Fibroblast of lung (primary cell): ENCODE measurements at regions not wholly inside any gene's neighbourhood (a gene's known extent, or its start where the extent isn't known, plus 50 kb on each side); places are given as distances from the start of the nearest gene placed in this dataset.

Experiments used
- DNase-seq, 2 donors: peaks; one replicate each; pipeline versions ENCODE4 v3.0.0 to v3.0.0-alpha.2; 2010; ENCODE audit warnings: low read depth in 2 of 2
- H2AFZ ChIP-seq: 2 replicates; pipeline ENCODE4 v1.5.1; 2012; ENCODE audit warnings: low read length, control low read depth, inconsistent platforms
- H3K27ac ChIP-seq: 2 replicates; pipeline ENCODE4 v1.5.1; 2011; ENCODE audit warnings: low read length, control low read depth; ENCODE audit not compliant: insufficient read depth
- H3K27me3 ChIP-seq: 2 replicates; pipeline ENCODE4 v1.5.1; 2011; ENCODE audit warnings: mild to moderate bottlenecking, low read length; ENCODE audit not compliant: control insufficient read depth, insufficient read depth
- H3K36me3 ChIP-seq: 2 replicates; pipeline ENCODE4 v1.5.1; 2011; ENCODE audit warnings: low read length; ENCODE audit not compliant: control insufficient read depth, insufficient read depth
- H3K4me1 ChIP-seq: 2 replicates; pipeline ENCODE4 v1.5.1; 2011; ENCODE audit warnings: low read length; ENCODE audit not compliant: control insufficient read depth, insufficient read depth; ENCODE audit errors: extremely low read depth
- H3K4me2 ChIP-seq: 2 replicates; pipeline ENCODE4 v1.5.1; 2011; ENCODE audit warnings: low read length, control low read depth; ENCODE audit not compliant: insufficient read depth; ENCODE audit errors: extremely low read depth
- H3K4me3 ChIP-seq, 4 experiments: fragments of 200-600 bp in 1 of 4; sonication (generic) in 1 of 4; replicated peaks in 1 of 4; 2 replicates each; pipeline ENCODE4 v1.5.1; 2011 to 2016; ENCODE audit warnings: low read length in 4 of 4, low read depth in 3 of 4, mild to moderate bottlenecking in 3 of 4, control low read depth in 2 of 4, inconsistent platforms in 1 of 4, mixed read lengths in 1 of 4; ENCODE audit not compliant: insufficient read depth in 1 of 4; ENCODE audit errors: control extremely low read depth in 1 of 4
- H3K79me2 ChIP-seq: 2 replicates; pipeline ENCODE4 v1.5.1; 2012; ENCODE audit warnings: mild to moderate bottlenecking, low read length, inconsistent platforms; ENCODE audit not compliant: control insufficient read depth, insufficient read depth
- H3K9ac ChIP-seq: 2 replicates; pipeline ENCODE4 v1.5.1; 2011; ENCODE audit warnings: mild to moderate bottlenecking, low read length, control low read depth; ENCODE audit not compliant: insufficient read depth
- H3K9me3 ChIP-seq: 2 replicates; pipeline ENCODE4 v1.5.1; 2012; ENCODE audit warnings: low read depth, low read length; ENCODE audit not compliant: control insufficient read depth, insufficient read depth
- H4K20me1 ChIP-seq: 2 replicates; pipeline ENCODE4 v1.5.1; 2011; ENCODE audit warnings: low read length; ENCODE audit not compliant: control insufficient read depth, insufficient read depth; ENCODE audit errors: extremely low read depth
- CTCF ChIP-seq, 2 donors: IDR thresholded peaks in 1 of 2; conservative IDR thresholded peaks in 1 of 2; 1 replicate in 1 of 2; 2 replicates in 1 of 2; pipeline ENCODE4 v1.5.1; 2011 to 2012; ENCODE audit warnings: low read length in 2 of 2, control low read depth in 1 of 2, inconsistent platforms in 1 of 2, low read depth in 1 of 2, mild to moderate bottlenecking in 1 of 2
- EZH2 ChIP-seq: IDR thresholded peaks from 2 replicates; pipeline ENCODE4 v1.5.1; 2012; ENCODE audit warnings: low read length, control low read depth, mild to moderate bottlenecking; ENCODE audit errors: missing control alignments

DNA sequence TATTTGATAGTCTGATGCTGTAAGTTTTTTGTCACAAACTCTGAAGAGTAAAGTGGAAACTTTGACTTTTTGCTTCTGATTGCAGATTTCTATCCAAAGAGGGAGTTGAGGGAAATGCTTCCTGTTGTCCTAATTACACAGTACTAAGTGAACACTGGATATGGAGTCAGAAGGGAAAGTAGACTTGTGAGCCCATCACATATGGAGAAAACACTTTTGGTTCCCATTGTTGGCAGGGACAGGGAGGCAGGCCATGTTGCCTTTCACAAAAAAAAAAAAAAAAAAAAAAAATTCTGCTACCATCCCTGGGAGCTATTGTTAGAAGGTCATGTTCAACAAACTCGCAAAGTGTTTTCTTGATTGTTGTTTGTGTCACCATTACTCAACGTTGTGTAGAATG lies 144.3 kb downstream of the RPIA start:
- H3K79me2 ChIP-seq, result no peaks in the 10 kb centered on the region
- H3K9ac ChIP-seq, result no peak overlapping the region
- TF ChIP-seq CTCF (conservative IDR thresholded peaks at IDR 0.05 in 1 of 2, IDR thresholded peaks at IDR 0.05 in 1 of 2; ENCODE audit: low read depth in 1 of 2, low read length in 2 of 2) (no peak), EZH2 (no peak)
- no peaks in the 10 kb centered on the region for H4K20me1 ChIP-seq
- no peak overlapping the region for H3K27ac ChIP-seq
- no peaks in the 10 kb centered on the region for H3K36me3 ChIP-seq
- no peak overlapping the region for H3K4me3 ChIP-seq
- no peaks in the 10 kb centered on the region for H3K27me3 ChIP-seq
- no peak for DNase-seq
- no peak overlapping the region for H3K4me2 ChIP-seq
- H3K4me1 ChIP-seq, result no peaks in the 10 kb centered on the region
- H2AFZ ChIP-seq, result no peak overlapping the region
- no peaks in the 10 kb centered on the region for H3K9me3 ChIP-seq

DNA sequence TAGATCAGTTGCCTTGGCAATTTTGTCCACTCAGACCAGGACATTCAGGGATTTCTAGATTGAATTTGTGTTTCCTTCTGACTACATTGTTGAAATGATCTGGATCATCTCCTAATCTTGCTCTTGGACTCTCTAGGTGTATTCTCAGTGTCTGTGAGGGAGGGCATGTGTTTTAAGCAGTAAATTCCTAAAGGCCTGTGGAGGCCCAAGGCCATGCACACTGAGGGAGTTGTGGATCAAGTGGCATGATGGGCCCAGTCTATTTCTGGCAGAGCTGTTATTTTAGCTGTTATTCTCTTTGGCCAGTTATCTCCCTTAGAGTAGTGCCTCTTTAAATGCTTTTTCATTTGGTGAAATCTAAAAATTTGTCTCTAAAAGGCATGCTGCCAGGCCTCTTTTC lies 144.9 kb downstream of the RPIA start:
- no peak overlapping the region for H3K9ac ChIP-seq
- H2AFZ ChIP-seq, result no peak overlapping the region
- H3K79me2 ChIP-seq, result no peaks in the 10 kb centered on the region
- H3K4me3 ChIP-seq, result no peak overlapping the region
- H3K4me1 ChIP-seq, result no peaks in the 10 kb centered on the region
- no peaks in the 10 kb centered on the region for H3K9me3 ChIP-seq
- H3K4me2 ChIP-seq, result no peak overlapping the region
- H3K27me3 ChIP-seq, result no peaks in the 10 kb centered on the region
- DNase-seq, result no peak
- H4K20me1 ChIP-seq, result no peaks in the 10 kb centered on the region
- no peak overlapping the region for H3K27ac ChIP-seq
- TF ChIP-seq EZH2 (no peak), CTCF (conservative IDR thresholded peaks at IDR 0.05 in 1 of 2, IDR thresholded peaks at IDR 0.05 in 1 of 2; ENCODE audit: low read depth in 1 of 2, low read length in 2 of 2) (no peak)
- no peaks in the 10 kb centered on the region for H3K36me3 ChIP-seq

- Histone ChIP-seq H3K9me3 (no peaks in the 10 kb centered on the region), H3K4me3 (no peak overlapping the region), H3K9ac (no peak overlapping the region), H4K20me1 (no peaks in the 10 kb centered on the region), H3K36me3 (no peaks in the 10 kb centered on the region), H3K4me2 (no peak overlapping the region), H3K27ac (no peak overlapping the region), H3K79me2 (no peaks in the 10 kb centered on the region), H3K4me1 (no peaks in the 10 kb centered on the region), H2AFZ (no peak overlapping the region), H3K27me3 (no peaks in the 10 kb centered on the region)
- no peak for TF ChIP-seq EZH2
- no peak for TF ChIP-seq CTCF (conservative IDR thresholded peaks at IDR 0.05 in 1 of 2, IDR thresholded peaks at IDR 0.05 in 1 of 2; ENCODE audit: low read depth in 1 of 2, low read length in 2 of 2)
- DNase-seq, result no peak
Measured at GRCh38 chr2:88837511-88838160, 146.2 kb downstream of the RPIA start.
